ENCODE measurements at regions not wholly inside any gene's neighbourhood (a gene's known extent, or its start where the extent isn't known, plus 50 kb on each side); places are given as distances from the start of the nearest gene placed in this dataset.

DNA sequence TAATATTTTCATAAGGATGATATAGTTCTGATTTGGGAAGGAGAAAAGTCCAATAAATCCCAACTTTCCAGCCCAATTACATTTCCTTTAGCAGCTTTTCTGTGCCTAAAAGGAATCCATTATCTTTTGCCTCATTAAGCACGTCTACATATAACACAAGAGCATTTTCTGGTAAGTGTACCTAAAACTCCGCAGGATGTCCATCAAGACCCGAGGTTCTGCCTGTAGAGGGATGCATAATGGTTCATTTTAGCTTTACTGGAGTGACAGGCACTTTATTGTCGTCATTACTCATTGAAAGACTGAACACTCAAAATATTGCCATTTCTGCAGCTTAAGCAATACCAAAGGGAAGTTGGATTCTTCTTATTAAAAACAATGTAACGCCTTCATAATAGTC is 669.0 kb downstream of the PRELID2 start:
- DNase-seq, result no peak

DNA sequence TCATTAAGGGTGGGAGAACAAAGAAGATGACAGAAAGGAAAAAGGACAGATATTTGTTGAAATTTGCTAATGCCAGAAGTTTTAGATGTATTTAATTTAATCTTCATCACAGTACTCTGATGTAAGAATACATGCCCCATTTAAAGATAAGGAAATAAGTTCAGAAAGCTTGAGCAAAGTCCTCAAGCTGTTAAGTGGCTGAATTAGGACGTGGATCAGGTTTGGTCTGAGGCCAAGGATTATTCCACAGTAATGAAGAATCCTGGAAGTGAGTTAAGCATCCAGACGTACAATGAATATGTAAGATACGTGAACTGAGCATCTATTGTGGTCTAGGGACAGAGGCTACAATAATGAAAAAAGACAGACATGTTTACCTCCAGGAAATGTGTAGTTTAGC is 671.3 kb downstream of the PRELID2 start:
- no peak for DNase-seq

DNA sequence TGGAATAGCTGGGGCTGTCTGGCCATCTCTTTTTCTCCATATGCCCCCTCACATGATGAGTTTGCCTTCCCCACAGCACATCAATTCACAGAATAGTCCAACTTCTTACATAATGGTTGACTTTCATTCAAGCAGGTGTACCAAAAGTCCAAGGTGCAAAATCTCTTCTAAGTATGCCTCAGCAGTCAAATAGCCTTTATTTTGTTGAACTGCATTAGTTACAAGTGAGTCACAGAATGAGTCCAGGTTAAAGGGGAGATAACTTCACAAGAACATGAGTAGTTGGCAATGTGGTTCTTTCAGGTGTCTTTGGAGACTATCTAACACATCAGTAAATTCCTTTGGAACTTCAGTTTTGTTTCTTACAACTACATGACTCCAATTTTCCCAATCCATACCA is 672.5 kb downstream of the PRELID2 start:
- DNase-seq, result no peak

DNA sequence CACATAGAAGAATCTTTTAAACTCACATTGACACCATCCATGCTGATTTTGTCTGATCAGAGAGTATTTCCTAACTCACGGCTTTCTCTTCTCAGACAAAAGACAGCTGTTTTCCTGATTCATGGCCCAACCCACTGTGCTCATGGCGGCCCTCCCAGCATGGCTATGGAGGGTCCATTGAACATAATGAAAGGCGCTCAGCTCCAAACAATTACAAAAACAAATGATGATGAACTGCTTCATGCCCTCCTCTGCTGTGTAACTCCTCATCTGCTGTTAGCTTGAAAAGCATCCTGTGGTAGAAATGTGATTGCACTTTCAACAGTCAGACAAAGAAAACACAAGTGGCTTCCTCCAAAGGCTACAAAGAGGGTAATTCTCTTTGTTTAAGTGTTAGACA is 673.8 kb downstream of the PRELID2 start:
- peak; percentile 25 for DNase-seq

DNA sequence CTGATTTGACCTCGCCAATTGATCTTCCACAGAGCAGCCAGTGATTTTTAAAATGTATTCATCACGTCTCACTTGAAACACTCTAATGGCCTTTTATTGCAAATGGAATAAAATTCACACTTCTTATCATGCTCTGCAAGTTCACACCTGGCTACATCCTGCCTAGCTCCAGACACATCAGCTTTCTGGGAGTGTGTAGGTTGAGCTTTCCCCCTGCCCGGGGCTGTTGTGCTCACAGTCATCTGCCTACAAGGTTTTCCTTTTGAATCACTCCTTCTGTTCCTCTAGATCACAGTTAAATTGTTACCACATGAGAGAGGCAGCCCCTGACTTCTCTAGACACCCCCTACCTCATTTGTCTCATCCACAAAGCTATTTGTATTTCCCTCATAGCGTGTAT is 674.5 kb downstream of the PRELID2 start:
- no peak for DNase-seq

DNA sequence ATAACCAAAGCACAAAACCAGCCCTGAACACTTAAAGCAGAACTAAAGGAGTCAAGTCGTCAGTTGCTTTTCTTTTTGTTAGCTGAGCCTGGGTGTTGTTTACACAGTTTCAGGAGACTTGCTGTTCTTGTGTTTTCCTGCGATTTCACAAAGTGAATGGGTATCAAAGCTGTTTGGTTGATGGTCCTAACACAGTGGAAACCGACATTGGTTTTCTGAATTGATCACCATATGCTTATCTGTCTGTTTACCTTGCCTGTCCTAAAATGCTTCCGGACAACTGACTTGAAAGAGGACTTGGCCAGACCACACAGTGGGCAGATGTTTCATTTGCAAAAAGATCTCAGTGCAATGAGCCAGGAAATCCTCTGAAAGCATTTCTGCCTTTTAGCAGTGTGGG is 676.4 kb downstream of the PRELID2 start:
- DNase-seq, result no peak

DNA sequence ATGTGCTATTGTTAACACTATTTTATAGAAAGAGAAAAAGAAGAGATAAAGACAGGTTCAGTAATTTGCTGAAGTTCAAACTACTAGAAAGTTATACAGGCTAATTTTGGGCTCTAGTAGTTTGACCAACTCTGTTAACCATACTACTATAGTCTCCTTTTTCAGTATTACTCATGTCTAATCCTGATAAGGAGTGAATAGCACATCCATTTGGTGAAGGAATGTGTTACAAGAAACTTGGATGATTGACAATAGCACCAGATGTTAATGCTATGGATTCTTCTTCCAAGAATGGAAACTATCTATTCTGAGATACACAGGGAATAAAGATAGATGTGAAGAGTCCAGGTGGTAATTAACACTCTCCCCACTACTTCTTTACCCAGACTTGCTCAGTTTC is 677.3 kb downstream of the PRELID2 start:
- no peak for DNase-seq

DNA sequence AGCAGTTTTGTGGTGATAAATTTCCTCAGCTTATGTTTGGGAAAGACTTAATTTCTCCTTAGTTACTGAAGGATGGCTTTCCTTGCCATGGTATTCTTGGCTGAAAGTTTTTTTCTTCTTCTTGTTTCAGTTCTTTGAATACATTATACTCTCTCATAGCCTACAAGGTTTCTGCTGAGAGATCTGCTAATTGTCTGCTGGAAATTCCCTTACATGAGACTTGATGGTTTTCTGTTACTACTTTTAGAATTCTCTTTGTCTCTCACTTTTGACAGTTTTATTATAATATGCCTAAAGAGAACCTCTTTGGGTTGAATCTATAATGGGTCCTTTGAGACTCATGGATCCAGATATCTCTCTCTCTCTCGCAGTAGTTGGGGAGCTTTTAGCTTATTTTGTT is 693.6 kb downstream of the PRELID2 start:
- DNase-seq, result no peak

DNA sequence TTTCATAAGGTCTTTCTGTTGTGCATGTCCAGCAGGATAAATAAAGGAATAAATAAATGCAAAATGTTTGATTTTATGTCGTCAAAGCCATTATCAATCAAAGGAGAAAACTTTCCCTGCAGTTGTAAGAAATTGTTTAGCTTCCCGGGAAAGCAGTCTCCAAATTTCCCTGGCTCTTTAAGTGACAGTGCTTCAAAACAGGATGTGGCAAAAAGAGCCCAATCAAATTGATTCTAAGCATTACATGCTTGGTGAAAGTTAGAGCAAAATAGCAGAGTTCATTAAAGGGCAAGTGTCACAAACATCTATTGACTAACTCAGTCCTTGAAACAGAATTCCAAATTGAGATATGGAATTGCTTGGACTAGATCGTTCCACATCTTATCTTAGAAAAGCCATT is 704.1 kb downstream of the PRELID2 start:
- DNase-seq, result no peak

DNA sequence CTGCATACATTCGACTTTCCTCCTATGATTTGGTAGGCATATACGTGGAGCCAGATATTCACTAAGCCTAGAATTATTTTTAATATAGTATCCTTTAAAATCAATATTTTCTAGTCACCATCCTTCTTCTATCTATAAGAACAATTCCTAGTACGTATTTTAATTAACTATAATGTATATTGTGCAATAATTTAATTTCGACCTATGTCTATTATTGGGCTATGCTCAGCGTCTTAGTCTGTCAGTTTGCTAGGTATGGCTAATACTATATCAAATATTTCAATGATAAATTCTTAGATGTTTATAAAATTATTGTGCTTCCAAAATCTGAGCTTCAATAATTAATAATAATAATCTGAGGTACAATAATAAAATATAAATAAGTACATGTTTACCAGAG is 705.3 kb downstream of the PRELID2 start:
- DNase-seq, result no peak

DNA sequence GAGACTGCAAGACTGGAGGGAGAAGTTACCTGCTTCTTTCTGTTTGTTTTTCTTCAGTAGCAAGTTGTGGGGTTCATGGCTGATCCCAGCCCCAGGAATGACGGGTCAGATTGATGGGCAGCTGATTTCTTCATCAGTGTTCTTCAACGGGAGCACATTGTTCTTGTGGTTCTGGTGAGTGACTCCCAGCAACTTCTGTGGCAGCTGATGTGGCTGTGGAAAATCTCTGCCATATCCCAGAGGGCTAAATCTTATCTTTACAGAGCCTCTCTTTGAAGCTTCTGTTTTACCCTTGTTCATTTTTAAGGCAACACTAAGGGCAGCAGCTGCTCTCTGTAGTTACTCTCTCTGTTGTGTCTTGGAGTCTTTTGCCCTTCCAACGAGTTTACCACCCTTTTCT is 710.3 kb downstream of the PRELID2 start:
- DNase-seq, result no peak

DNA sequence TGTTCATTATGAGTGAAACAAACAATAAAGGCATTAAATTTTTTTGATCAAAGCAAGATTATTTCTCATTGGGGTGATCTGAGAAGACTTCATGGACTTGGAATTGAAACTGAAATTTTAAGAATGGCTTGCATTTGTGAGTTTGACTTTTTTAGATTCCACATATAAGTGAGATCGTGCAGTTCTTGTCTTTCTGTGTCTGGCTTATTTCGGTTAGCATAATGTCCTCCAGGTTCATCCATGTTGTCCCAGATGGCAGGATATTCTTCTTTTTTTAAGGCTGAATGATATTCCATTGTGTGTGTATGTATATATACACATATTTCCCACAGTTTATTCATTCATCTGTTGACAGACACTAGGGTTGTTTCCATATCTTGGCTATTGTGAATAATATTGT is 716.5 kb downstream of the PRELID2 start:
- no peak for DNase-seq

DNA sequence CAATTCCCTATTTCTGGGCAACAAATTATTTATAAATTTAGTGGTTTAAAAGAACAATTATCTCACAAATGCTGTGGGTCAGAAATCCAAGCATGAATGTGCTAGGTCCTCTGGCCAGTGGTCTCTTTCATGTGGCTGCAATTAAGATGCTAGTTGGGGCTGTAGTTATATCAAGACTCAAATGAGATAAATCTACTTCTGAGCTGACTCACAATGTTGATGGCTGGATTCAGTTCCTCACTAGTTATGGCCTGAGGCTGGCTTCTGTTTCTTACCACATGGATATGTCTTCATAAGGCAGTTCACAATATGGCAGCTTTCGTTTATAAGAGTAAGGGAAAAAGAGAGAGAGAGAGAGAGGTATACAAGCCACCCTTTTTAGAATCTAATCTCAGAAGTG is 717.0 kb downstream of the PRELID2 start:
- no peak for DNase-seq

DNA sequence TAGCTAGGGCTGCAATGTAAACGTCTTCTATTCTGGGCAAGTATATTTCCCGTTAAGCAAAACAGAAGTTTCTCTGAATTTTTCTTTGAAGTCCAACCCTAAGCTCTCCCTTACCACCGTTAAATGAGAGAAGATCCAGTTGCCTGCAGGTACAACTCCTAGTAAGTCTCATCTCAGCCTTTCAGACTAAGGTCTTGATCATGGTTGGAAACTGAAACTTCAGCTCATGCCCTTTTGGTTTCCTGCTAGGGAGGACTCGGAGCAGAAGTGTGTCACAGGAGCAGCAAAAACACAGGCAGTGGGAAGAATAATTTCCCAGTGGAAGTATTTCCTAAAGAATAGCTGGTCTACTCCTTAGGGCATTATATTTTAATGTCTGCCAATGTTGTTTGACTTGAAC is 717.9 kb downstream of the PRELID2 start:
- DNase-seq, result no peak

DNA sequence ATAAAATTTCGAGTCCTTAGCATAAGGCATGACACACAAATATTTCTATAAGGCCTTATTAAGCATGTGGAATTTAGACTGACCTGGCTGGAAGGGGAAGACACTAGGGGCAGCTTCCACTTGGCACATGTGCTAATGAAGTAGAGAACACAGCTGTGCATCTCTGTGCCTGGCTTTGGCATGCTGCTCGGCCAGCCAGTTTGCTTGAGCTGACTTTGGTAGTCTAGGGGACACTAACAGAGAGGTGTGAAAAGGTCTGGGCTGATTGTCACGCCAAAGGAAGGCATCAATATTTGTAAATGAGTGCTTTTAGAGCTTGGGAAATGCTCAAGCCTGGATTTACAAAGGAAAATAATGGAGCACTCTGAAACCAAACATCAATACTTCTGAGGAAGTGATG is 723.7 kb downstream of the PRELID2 start:
- DNase-seq, result no peak

DNA sequence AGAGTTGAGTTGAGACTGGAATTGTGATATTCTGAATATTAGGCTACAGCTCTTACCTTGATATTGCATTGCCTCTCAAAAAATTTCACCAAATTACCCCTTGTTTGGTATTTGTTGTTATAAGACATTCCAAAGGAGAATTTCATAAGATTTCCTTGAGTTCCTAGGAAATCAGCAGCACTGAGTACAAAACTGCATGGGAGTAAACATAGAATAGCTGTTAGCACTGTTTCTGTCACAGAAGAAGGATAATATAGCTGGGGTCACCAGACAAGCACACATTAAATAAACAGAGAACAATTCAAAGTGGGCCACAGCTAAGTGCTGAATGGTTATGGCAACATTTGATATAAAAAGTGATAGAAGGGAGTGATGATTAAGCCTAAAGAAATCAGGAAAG is 724.3 kb downstream of the PRELID2 start:
- no peak for DNase-seq

DNA sequence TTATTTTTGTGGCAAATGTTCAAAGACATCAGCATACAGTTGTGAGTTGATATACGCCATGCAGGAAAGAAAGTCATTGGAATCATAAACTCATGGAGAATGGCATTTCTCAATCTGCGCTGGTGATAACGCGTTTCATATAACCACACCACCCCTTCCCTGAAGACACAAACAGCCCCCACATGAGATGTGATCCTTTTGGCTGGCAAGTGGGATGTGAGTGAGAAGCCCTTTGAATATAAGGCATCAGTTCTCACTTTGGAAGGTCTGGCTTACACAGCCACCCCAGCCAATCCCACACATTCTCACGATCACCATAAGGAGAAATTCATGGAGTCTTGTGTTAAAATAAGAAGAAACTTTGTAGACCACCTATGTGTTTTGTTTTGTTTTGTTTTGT is 725.0 kb downstream of the PRELID2 start:
- no peak for DNase-seq

DNA sequence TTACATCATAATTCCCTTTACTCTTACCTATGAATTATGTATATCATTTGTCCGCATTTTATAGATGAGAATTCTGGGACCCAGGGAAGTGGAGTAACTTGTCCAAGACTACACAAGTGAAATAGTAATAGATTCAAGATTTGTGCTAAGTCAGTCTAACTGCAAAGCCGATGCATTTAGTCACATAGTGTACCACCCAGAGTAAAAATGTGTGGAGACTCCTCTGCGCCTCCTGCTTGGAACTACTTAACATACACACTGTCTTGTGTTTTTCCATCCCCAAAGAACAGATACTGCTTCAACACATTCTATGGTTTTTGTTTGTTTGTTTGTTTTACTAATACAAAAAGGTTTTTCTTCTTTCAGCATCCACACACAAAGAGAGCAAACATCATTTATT is 729.8 kb downstream of the PRELID2 start:
- DNase-seq, result no peak

DNA sequence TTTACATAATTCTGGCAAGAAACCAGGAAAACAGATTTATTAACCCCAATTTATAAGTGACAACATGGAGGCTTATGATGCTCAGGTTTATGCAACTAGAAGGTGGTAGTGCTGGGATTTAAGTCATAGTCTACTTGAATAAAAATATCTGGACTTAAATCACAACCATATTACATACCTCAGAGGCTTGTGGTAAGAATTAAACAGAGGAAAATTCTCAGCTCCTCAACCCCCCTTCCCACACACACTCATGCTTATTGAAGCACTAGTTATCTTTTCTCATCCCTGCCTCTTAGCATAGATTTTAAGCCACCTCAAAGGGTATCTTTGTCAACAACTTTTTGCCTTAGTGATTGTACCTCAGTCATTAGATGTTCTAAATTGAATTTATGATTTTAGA is 731.0 kb downstream of the PRELID2 start:
- no peak for DNase-seq

DNA sequence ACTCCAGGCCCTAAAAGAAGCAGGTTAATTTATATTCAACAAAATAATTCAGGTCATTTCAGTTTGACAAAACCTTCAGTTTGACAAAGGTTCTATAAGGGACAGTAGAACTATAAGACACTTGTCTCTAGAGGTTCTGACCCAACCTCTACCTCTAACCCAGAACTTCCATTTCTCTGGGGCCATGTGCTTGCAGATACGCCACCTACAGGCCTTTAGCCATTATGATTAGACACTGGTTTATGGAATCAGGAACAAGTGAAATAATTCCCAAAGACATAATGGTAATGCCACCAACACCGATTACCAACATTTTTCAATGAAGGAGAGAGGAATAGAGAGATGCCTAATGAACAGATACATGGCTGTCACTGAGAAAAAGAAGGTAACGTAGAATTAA is 733.9 kb downstream of the PRELID2 start:
- DNase-seq, result peak; percentile 6

DNA sequence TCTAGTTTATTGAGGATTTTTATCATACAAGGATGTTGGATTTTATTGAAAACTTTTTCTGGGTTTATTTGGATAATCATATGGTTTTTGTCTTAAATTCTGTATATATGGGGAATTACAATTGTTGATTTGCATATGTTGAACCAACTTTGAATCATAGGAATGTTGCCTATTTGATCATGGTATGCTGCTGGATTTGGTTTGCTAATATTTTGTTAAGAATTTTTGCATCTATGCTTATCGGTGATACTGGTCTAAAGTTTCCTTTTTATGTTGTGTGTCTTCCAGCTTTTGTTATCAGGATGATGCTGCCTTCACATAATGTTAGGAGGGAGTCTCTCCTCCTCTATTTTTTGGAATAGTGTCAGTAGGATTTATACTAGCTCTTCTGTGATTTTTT is 745.0 kb downstream of the PRELID2 start:
- DNase-seq, result no peak

DNA sequence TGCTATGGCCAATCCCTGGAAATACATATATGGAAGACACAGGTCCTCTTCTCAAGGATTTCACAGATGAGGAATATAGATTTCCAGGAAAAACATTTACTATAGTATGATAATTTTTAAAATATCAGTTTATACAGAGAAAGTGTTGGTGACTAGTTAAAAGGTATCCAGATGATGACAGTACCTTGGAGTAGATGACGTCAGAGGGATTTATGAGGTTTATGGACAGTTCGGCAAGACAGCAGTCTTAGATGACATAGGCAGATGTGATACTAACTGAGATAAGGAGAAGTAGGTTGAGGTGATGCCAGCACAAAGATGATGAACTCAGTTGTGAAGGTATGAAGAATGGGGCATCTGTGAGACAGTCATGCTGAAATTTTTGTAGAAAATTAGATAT is 750.3 kb downstream of the PRELID2 start:
- DNase-seq, result no peak

DNA sequence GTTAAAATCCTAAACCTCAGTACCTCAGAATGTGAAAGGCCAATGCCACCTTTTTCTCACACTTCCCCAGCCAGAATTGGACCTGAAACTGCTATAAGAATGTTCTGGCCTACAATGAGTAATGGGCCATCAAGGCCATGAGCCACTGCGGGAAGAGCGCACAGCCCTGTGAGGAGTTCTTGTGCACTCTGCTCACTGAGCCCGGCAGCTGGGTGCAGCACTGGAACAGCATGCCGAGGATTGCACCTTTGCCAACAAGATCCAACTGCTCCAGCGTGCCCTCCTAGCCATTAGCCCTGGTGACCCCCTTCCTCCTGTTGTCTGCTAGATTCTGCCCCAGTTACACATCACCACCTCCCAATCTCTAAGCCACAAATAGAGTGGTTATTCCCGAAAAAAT is 758.1 kb downstream of the PRELID2 start:
- no peak for DNase-seq

DNA sequence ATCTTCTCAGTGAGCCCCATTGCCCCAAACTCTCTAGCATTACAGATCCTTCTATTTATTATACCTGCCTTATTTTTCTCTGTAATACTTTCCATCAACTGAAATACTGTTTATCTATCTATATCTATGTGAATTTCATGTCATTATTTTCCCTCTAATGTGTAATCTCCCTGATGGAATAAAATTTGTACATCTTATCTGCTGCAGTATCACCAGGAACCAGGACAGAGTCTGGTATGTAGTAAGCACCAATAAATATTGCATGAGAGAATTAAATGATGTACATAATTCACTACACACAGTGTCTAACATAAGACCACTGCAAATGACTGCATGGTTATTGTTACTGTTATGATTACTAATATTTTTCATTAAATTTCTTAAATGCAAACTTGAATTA is 759.1 kb downstream of the PRELID2 start:
- DNase-seq, result no peak

DNA sequence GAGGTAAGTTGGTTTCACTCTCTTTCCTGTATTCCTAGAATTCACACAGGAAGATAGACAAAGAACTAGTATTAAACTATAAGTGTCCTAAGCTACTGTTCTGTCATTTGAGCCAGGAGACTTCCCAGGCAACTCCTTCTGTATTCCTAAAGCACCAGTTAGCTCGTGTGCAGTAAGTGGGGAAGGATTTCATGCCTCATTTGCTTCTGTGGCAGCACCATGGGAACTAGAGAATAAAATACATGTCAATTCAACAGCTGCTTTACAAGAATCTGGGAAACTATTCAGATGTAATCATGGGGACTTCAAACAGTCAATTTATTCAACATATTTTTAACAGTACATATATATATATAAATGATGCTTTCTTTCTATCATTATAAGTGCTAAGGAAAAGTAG is 762.3 kb downstream of the PRELID2 start:
- no peak for DNase-seq

DNA sequence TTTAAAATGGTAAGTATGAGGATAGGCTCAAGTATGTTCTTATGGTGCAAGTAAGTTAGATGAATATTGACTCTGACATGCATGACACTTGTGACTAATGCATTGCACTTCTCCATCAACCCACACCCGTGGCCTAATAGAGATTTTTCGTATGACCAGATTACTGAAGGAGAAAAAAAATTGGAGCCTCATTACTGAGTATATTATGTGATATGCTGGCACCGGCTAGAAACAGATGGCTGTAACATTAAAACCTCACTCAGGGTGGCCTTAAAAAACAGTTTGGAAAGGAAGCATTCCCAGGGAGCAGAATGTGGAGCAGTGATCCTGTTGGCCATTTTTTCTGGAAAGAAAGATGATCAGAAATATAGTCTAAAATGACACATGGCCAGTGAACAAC is 766.4 kb downstream of the PRELID2 start:
- DNase-seq, result no peak

Data from NCI-H748 treated with DMSO at 0.1 percent for 48 hours (cell line).